Muscle layer of colon (tissue), 2 donors: ENCODE measurements at regions not wholly inside any gene's neighbourhood (a gene's known extent, or its start where the extent isn't known, plus 50 kb on each side); places are given as distances from the start of the nearest gene placed in this dataset.
A peak's percentile ranks its signal among the peaks of the same experiment; 100 is the strongest.

Experiments
- H3K27ac ChIP-seq: one replicate; pipeline ENCODE4 v1.7.0; 2013; ENCODE audit warnings: low read depth, mild to moderate bottlenecking, low read length, moderate library complexity
- H3K27me3 ChIP-seq, 2 donors: one replicate each; pipeline ENCODE4 v1.7.0; 2013; ENCODE audit warnings: low read length in 2 of 2, mild to moderate bottlenecking in 2 of 2; ENCODE audit not compliant: insufficient read depth in 2 of 2, control insufficient read depth in 1 of 2
- H3K36me3 ChIP-seq: one replicate; pipeline ENCODE4 v1.7.0; 2013; ENCODE audit warnings: mild to moderate bottlenecking, low read length; ENCODE audit not compliant: insufficient read depth
- H3K4me1 ChIP-seq: one replicate; pipeline ENCODE4 v1.7.0; 2013; ENCODE audit warnings: mild to moderate bottlenecking, low read length; ENCODE audit not compliant: insufficient read depth
- H3K4me3 ChIP-seq, 2 donors: one replicate each; pipeline ENCODE4 v1.7.0; 2013; ENCODE audit warnings: low read length in 2 of 2, low read depth in 1 of 2, mild to moderate bottlenecking in 1 of 2, moderate library complexity in 1 of 2
- H3K9ac ChIP-seq: one replicate; pipeline ENCODE4 v1.7.0; 2013; ENCODE audit warnings: low read length
- H3K9me3 ChIP-seq: one replicate; pipeline ENCODE4 v1.7.0; 2013; ENCODE audit warnings: mild to moderate bottlenecking, low read length
- donor health status: abdominal sarcoma.
- donor health status: Adenocarcinoma of cecum.

DNA sequence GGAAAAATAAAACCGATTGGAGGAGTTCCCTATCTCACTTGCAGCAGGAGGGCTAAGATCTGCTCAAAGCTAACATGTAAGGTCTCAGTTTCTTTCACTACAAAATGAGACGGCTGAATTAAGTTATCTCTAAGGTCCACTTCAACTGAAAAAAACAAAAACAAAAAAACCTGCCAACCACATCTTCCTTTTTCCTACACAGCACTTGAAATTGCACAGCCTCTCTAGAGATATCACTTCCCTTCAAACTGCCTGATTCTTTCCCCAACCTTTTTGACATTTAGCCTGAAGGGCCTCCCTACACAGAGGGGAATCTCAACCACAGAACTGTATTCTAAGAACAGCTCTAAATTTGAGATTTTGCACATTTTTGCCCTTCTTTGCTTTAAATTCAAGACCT is 227.9 kb upstream of the TARS1 start:
- H3K4me3 ChIP-seq: no peak overlapping the region
- no peak overlapping the region for H3K9ac ChIP-seq
- no peaks in the 10 kb centered on the region for H3K27me3 ChIP-seq
- H3K4me1 ChIP-seq: no peaks in the 10 kb centered on the region
- H3K36me3 ChIP-seq: no peaks in the 10 kb centered on the region
- H3K9me3 ChIP-seq: no peaks in the 10 kb centered on the region
- H3K27ac ChIP-seq: no peak overlapping the region

DNA sequence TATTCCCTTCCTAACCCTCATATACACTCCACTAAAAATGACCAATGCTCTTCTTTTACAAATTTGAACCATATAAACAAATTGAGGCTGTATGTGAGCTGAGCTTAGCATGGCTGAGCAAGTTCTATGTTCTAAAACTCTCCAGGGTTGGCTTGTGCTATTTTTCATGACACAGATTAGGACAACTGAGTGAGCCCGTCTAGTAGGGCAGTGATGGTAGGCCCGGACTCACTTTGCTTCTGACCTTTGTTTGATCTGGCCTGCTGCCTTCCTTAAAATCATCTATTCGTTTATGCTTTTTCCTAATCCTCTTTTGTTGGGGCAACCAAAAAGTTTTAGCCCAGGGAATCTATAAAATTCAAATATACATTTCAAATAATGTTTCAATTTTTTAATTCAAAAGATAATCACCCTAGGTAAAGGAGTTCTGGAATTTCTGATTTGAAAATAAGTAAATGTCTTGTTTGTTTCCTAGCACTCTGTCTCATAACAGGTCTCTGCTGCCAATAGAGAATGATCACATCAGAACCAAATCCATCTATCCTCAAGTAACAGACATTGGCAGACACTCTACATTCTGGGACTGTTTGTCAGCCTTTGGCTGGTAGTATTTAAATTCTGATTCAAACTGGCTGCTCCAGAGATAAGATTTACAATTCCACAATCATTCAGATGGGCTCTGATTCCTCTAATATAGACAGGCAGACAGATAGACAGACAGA is 217.0 kb upstream of the TARS1 start:
- Histone ChIP-seq H3K27me3 (no peaks in the 10 kb centered on the region), H3K9me3 (peaks cover 5% of the 10 kb centered on the region), H3K9ac (no peak overlapping the region), H3K4me3 (no peak overlapping the region), H3K27ac (no peak overlapping the region), H3K4me1 (peaks cover 29% of the 10 kb centered on the region), H3K36me3 (no peaks in the 10 kb centered on the region)

DNA sequence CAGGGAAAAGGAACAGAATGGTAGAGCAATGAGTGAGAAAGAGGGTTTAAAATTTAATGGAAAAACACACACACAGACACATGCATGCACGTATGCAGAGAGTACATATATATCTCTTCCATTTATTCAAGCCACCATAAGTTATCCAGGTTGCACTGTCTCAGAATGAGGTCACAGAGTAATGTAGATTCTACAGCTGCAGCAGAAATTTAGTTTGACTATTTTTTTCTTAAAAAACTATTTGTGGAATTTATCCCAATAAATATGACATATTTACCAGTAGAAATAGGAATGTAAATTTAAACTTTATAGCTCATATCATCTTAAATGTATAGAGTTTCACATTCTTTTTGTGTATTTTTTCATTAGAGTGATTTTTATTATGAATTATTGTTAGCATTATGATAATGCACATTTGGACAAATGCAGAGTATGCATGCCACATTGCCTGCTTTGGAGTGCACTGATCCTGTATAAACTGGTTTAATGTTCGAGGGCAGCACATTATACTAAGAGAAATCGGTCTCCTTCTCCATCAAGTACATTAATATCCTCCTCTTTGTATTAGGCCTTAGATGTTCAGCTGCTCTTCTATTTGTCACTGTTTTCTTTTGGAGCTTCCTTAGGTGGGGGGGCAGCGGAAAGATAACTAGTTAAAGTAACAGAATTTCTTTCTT is 216.3 kb upstream of the TARS1 start:
- peaks cover 5% of the 10 kb centered on the region for H3K9me3 ChIP-seq
- no peak overlapping the region for H3K9ac ChIP-seq
- no peak overlapping the region for H3K27ac ChIP-seq
- H3K4me1 ChIP-seq: peaks cover 29% of the 10 kb centered on the region
- no peaks in the 10 kb centered on the region for H3K36me3 ChIP-seq
- H3K27me3 ChIP-seq: no peaks in the 10 kb centered on the region
- no peak overlapping the region for H3K4me3 ChIP-seq

DNA sequence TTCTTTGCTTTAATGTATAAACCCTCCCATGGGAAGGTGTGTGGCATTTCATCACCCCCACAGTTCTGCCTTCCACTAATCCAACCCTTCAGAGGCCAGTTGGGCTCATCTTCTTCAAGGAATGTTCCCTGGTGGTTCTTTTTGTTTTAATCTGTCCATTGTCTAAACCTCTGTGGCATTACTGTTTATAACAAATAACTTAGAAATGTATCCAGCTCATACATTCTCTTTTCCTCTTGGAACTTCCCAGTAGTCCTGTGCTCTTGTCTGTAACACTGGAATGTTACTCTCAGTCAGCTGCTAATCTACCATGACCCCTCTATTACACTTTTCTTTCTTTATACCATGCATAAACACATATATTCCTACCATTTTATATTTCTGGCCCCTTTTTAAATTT is 213.5 kb upstream of the TARS1 start:
- Histone ChIP-seq H3K36me3 (no peaks in the 10 kb centered on the region), H3K9me3 (peaks cover 5% of the 10 kb centered on the region), H3K4me3 (no peak overlapping the region), H3K27me3 (no peaks in the 10 kb centered on the region), H3K4me1 (peaks cover 26% of the 10 kb centered on the region), H3K9ac (no peak overlapping the region), H3K27ac (no peak overlapping the region)

DNA sequence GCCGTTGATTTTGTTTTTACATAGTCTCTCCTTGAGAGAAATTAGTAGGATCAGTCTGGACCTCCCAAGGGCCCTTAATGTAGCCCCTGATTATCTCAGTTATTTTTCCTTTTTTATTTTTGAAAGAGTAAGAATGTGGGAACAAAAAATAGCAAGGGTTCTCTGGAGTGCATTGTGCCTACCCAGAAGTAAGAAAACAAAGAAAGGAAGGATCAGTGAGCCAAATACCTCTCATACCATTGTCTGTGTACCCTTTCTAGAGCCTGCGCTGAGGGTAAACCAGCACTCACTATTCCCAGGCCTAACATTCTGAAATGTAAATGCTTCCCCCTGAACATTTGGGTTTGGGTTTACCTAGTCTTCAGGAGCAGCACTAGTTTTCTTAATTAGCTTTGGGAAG is 213.0 kb upstream of the TARS1 start:
- Histone ChIP-seq H3K9ac (no peak overlapping the region), H3K36me3 (no peaks in the 10 kb centered on the region), H3K27ac (no peak overlapping the region), H3K4me1 (peaks cover 31% of the 10 kb centered on the region), H3K27me3 (no peaks in the 10 kb centered on the region), H3K9me3 (peaks cover 5% of the 10 kb centered on the region), H3K4me3 (no peak overlapping the region)

DNA sequence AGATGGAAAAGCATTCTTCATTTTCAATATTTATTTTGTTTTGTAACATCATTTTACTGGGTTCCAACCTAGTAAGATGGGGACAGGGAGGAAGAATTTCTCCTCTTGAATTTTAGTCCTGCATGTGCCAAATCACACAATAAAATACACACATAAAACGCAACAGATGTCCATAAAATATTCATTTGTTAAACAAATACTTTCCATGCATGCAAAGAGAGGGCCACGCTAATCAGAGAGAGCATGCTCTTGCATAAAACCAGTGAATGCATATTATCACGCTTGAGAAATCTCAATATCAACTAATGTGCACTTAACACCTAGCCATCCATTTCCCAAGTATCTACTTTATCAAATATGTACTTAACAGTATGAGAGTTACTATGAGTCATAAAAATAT is 212.6 kb upstream of the TARS1 start:
- Histone ChIP-seq H3K9ac (no peak overlapping the region), H3K4me3 (no peak overlapping the region), H3K27me3 (no peaks in the 10 kb centered on the region), H3K36me3 (no peaks in the 10 kb centered on the region), H3K27ac (no peak overlapping the region), H3K9me3 (peaks cover 5% of the 10 kb centered on the region), H3K4me1 (peaks cover 34% of the 10 kb centered on the region)

DNA sequence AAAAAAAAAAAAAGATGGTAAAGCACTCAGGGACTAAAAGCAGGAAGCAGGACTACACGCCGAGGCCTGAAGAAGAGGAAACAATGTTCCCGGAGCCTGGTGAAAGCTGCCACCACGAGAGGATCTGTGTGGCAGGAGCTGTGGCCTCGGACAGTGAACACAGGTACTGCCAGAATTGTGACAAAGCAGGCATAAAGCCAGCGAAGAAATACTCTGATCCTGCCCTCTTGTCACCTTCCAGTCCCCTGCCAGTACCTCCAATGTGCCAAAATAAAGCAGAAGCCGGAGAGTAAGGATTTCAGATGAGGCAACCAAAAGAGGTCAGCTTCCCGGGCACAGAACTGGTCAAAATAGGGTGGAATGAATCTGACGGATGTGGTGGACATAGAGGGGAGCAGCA is 211.5 kb upstream of the TARS1 start:
- H3K4me3 ChIP-seq: no peak overlapping the region
- H3K9ac ChIP-seq: no peak overlapping the region
- peaks cover 5% of the 10 kb centered on the region for H3K9me3 ChIP-seq
- H3K27me3 ChIP-seq: no peaks in the 10 kb centered on the region
- no peak overlapping the region for H3K27ac ChIP-seq
- H3K36me3 ChIP-seq: no peaks in the 10 kb centered on the region
- H3K4me1 ChIP-seq: peaks cover 41% of the 10 kb centered on the region

DNA sequence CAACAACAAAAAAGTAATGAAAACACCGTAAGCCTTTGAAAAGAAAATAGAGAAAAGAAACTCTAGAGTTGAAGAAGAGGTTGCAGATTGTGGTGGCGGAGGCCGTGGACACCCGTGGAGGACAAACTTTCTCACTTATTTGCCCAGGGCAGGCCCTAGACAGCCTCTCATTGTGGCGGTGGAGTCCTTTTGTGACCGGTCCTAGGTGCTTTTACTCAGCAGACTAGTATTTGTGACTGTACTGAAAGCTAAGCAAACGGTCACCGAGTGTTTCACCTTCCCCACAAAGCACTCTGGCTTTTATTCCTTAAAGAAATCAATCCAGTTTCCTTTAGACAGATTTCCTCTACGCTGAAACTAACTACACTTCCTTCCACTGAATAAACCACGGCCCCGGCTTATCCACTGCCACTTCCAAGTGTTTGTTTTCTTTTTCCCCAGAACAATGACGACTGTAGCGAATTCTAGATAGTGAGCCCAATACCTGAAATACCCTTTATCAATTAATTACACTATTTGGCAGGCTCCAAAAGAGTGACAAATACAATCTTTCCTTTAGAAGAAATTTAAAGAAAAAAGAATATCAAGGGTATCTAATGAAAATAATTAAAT is 210.2 kb upstream of the TARS1 start:
- H3K4me3 ChIP-seq: no peak overlapping the region
- peaks cover 5% of the 10 kb centered on the region for H3K9me3 ChIP-seq
- H3K27ac ChIP-seq: no peak overlapping the region
- no peaks in the 10 kb centered on the region for H3K27me3 ChIP-seq
- peaks cover 41% of the 10 kb centered on the region for H3K4me1 ChIP-seq
- no peak overlapping the region for H3K9ac ChIP-seq
- no peaks in the 10 kb centered on the region for H3K36me3 ChIP-seq

DNA sequence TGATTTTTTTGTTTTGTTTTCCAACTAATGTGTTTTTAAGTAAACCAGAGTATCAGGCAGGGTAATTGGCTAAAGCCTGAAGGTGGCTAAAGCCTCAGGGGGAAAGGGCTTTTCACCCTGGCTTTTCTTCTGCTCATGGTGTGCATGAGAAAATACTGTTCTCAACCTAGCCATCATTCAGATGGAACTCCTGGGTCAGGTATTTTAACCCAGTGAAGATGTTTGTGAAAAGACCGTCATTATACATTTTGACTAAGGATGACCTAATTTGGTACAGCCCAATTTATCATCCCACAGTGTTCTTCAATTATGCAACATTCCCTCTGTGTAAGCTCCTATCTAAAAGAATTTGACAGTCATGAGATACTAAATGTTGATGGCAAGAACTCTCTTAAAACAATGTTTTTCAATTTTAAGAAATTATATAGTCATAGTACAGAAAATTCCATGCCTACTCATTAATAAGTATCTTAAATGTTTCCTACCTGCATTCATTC is 209.5 kb upstream of the TARS1 start:
- Histone ChIP-seq H3K36me3 (no peaks in the 10 kb centered on the region), H3K9ac (no peak overlapping the region), H3K4me3 (no peak overlapping the region), H3K27me3 (no peaks in the 10 kb centered on the region), H3K27ac (no peak overlapping the region), H3K4me1 (peaks cover 41% of the 10 kb centered on the region), H3K9me3 (no peaks in the 10 kb centered on the region)

DNA sequence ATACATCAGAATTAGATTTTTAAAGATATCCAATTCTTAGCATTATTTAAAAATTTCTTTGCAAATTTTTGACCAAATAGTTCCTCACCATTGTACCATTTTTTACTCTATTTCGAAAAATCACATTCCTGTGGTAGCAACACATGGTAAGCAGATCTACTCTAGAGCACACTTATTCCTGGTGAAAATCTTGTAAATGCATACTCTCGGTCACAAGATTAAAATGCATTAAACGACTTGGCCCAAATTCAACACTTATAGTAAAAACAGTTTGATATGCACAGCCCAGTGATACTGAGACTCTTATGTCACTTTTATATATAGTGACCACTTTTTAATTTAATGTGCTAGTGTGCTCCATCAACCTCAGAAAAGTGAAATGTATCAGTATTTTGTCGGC is 208.8 kb upstream of the TARS1 start:
- no peaks in the 10 kb centered on the region for H3K36me3 ChIP-seq
- peaks cover 35% of the 10 kb centered on the region for H3K4me1 ChIP-seq
- H3K9me3 ChIP-seq: no peaks in the 10 kb centered on the region
- no peak overlapping the region for H3K4me3 ChIP-seq
- H3K27ac ChIP-seq: no peak overlapping the region
- no peaks in the 10 kb centered on the region for H3K27me3 ChIP-seq
- H3K9ac ChIP-seq: no peak overlapping the region

DNA sequence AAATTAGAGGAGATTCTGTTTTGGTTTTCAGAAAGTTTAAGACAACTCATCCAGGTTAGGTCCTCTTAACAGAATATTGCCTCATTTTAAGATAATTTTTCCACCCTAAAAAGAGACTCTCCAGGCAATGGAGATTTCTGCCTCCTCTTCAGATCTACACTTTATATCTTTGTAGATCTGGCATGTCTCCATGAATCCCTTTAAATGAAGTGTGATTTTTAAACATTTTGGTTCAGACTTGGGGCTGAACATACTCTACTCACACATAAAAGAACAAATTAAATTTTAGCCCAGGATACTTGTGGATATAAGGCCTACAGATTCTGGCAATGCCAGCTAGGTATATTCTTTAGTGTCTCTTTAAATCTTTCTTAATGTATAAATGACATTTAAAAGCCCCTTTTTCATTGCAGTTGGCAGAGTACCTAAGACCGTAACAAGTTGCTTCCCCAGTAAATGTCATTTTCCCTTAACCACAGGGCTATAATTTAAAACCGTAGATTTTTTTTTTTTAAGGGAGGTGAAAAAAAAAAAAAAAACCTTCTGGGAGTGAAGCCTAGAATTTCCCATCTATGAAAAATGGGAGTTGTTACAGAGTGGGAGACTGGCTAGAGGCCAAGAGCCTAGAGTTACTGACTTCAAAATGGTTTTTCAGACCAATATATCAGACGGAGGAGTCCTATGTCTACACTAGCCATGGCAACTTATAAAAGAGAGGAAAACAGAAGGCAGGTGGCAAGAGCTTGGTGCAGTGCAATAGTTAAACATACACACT is 207.8 kb upstream of the TARS1 start:
- no peaks in the 10 kb centered on the region for H3K9me3 ChIP-seq
- no peaks in the 10 kb centered on the region for H3K27me3 ChIP-seq
- H3K4me3 ChIP-seq: no peak overlapping the region
- no peaks in the 10 kb centered on the region for H3K36me3 ChIP-seq
- peak overlapping the region; percentile 36 for H3K27ac ChIP-seq
- H3K9ac ChIP-seq: no peak overlapping the region
- peaks cover 25% of the 10 kb centered on the region for H3K4me1 ChIP-seq
